ENCODE measurements at regions not wholly inside any gene's neighbourhood (a gene's known extent, or its start where the extent isn't known, plus 50 kb on each side); places are given as distances from the start of the nearest gene placed in this dataset.

DNA sequence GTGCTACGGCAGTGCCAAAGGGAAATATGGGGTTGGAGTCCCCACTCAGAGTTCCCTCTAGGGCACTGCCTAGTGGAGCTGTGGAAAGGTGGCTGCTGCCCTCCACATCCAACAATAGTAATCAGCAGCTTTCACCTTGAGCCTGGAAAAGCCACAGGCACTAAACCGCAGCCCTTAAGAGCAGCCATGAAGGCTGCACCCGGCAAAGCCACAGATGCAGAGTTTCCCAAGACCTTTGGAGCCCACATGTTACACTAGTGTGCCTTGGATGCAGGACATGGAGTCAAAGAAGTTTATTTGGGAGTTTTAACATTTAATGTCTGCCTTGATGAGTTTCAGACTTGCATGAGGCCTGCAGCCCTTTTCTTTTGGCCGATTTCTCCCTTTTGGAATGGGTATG, 91.4 kb upstream of the HSF2 start:
- POLR2A ChIA-PET = no interaction called here
- Histone ChIP-seq H3K27me3 (ENCODE audit: control insufficient read depth, insufficient read depth, low read length) (no peaks in the 10 kb centered on the region), H3K9me3 (ENCODE audit: control insufficient read depth, insufficient read depth, low read length) (no peaks in the 10 kb centered on the region), H3K27ac (ENCODE audit: low read depth, low read length) (no peak overlapping the region), H3K4me3 (ENCODE audit: low read depth, low read length) (no peak overlapping the region)
- no peak for TF ChIP-seq CTCF (IDR thresholded peaks at IDR 0.05; ENCODE audit: low read depth, low read length)
- CTCF ChIA-PET = no interaction called here
- DNase-seq (ENCODE audit: low read depth, low spot score) = no peak

- H3K27me3 ChIP-seq (ENCODE audit: control insufficient read depth, insufficient read depth, low read length) = no peaks in the 10 kb centered on the region
- H3K27ac ChIP-seq (ENCODE audit: low read depth, low read length) = no peak overlapping the region
- H3K4me3 ChIP-seq (ENCODE audit: low read depth, low read length) = no peak overlapping the region
- ChIA-PET POLR2A (no interaction called here), CTCF (no interaction called here)
- no peak for TF ChIP-seq CTCF (IDR thresholded peaks at IDR 0.05; ENCODE audit: low read depth, low read length)
- DNase-seq (ENCODE audit: low read depth, low spot score) = no peak
- no peaks in the 10 kb centered on the region for H3K9me3 ChIP-seq (ENCODE audit: control insufficient read depth, insufficient read depth, low read length)
Observed at GRCh38 chr6:122315842-122316241, 83.6 kb upstream of the HSF2 start.

DNA sequence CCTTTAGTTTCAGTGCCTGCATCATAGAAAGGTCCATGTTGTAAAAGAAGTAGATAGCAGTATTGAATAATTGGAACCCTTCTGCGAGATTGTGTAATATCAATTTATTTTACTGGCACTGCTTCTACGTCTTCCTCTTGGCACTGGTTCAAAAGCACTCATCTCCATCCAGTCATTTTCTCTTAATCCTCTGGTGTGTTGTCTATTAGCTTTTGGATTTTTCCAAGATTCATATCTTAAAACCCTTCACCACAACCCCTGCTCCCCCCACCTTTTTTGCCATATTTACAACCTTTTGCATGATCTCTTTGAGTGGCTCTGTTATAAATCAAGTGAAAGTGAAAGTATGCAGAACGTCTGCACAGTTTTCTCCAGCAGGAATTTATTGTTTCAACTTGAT, 76.6 kb upstream of the HSF2 start:
- Histone ChIP-seq H3K27ac (ENCODE audit: low read depth, low read length) (no peak overlapping the region), H3K4me3 (ENCODE audit: low read depth, low read length) (peak overlapping the region; percentile 51), H3K27me3 (ENCODE audit: control insufficient read depth, insufficient read depth, low read length) (no peaks in the 10 kb centered on the region), H3K9me3 (ENCODE audit: control insufficient read depth, insufficient read depth, low read length) (no peaks in the 10 kb centered on the region)
- DNase-seq (ENCODE audit: low read depth, low spot score) = no peak
- no peak for TF ChIP-seq CTCF (IDR thresholded peaks at IDR 0.05; ENCODE audit: low read depth, low read length)
- POLR2A ChIA-PET = no interaction called here
- CTCF ChIA-PET = no interaction called here

DNA sequence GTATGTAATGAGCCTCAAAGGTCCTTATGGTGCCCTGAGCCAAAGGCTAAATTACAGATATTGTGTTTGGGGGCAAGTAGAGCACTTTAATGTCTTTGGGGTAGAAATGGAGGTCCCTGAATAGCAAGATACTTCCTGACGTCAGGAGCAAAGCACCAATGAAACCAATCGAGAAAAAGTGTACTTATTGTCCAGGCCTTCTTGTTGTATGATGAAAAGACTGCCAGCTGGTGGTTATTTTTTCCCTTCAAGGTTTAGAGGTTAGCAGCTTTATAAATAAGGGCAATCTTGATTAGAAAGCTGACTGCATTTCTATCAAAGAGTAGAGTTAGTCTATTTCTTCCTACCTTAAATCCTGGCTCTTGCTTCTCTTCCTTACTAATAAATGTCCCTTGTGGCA, 76.1 kb upstream of the HSF2 start:
- DNase-seq (ENCODE audit: low read depth, low spot score) = no peak
- H3K9me3 ChIP-seq (ENCODE audit: control insufficient read depth, insufficient read depth, low read length) = no peaks in the 10 kb centered on the region
- TF ChIP-seq CTCF (IDR thresholded peaks at IDR 0.05; ENCODE audit: low read depth, low read length) = no peak
- no peak overlapping the region for H3K27ac ChIP-seq (ENCODE audit: low read depth, low read length)
- ChIA-PET CTCF (no interaction called here), POLR2A (no interaction called here)
- H3K4me3 ChIP-seq (ENCODE audit: low read depth, low read length) = peak overlapping the region; percentile 51
- no peaks in the 10 kb centered on the region for H3K27me3 ChIP-seq (ENCODE audit: control insufficient read depth, insufficient read depth, low read length)

GRCh38 chr6:122330315-122330714, 69.1 kb upstream of the HSF2 start:
- CTCF ChIA-PET = no interaction called here
- H3K27ac ChIP-seq (ENCODE audit: low read depth, low read length) = no peak overlapping the region
- DNase-seq (ENCODE audit: low read depth, low spot score) = no peak
- H3K27me3 ChIP-seq (ENCODE audit: control insufficient read depth, insufficient read depth, low read length) = no peaks in the 10 kb centered on the region
- H3K4me3 ChIP-seq (ENCODE audit: low read depth, low read length) = no peak overlapping the region
- POLR2A ChIA-PET = no interaction called here
- no peaks in the 10 kb centered on the region for H3K9me3 ChIP-seq (ENCODE audit: control insufficient read depth, insufficient read depth, low read length)
- TF ChIP-seq CTCF (IDR thresholded peaks at IDR 0.05; ENCODE audit: low read depth, low read length) = no peak

Data from AG04450 (cell line).